ENCODE measurements at regions not wholly inside any gene's neighbourhood (a gene's known extent, or its start where the extent isn't known, plus 50 kb on each side); places are given as distances from the start of the nearest gene placed in this dataset.

DNA sequence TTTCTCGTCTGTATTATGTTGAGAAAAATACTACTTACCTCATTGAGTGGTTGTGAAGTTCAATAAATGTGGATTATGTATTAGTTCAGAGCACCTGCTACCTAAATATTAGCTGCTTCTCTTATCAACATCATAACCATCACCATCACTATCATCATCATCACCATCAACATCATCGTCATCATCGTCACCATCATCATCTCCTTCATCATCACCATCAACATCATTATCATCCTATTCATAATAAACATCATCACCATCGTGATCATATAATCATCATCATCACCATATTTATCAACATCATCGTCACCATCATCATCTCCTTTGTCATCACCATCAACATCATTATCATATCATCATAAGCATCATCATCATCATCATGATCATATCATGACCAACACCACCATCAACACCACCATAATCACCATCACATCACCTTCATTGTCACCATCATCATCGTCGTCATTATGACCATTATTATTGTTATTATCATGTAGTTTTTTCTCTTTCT is 181.0 kb upstream of the ADCY2 start:
- TF ChIP-seq, protein P1, sequence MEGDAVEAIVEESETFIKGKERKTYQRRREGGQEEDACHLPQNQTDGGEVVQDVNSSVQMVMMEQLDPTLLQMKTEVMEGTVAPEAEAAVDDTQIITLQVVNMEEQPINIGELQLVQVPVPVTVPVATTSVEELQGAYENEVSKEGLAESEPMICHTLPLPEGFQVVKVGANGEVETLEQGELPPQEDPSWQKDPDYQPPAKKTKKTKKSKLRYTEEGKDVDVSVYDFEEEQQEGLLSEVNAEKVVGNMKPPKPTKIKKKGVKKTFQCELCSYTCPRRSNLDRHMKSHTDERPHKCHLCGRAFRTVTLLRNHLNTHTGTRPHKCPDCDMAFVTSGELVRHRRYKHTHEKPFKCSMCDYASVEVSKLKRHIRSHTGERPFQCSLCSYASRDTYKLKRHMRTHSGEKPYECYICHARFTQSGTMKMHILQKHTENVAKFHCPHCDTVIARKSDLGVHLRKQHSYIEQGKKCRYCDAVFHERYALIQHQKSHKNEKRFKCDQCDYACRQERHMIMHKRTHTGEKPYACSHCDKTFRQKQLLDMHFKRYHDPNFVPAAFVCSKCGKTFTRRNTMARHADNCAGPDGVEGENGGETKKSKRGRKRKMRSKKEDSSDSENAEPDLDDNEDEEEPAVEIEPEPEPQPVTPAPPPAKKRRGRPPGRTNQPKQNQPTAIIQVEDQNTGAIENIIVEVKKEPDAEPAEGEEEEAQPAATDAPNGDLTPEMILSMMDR (IDR thresholded peaks at IDR 0.05; ENCODE audit: low read length) = no peak
- TF ChIP-seq EZH2 (IDR thresholded peaks at IDR 0.05; ENCODE audit: borderline replicate concordance, low read length) = no peak
